ENCODE measurements at regions not wholly inside any gene's neighbourhood (a gene's known extent, or its start where the extent isn't known, plus 50 kb on each side); places are given as distances from the start of the nearest gene placed in this dataset.
"Not testable (repeated sequence)": the region's sequence is repeated elsewhere in the genome, so short reads cannot be mapped to it uniquely, and the experiment has no call there.

GRCh38 chr22:25462474-25463346, 101.8 kb upstream of the GRK3 start:
- DNase-seq: peak; percentile 51

DNA sequence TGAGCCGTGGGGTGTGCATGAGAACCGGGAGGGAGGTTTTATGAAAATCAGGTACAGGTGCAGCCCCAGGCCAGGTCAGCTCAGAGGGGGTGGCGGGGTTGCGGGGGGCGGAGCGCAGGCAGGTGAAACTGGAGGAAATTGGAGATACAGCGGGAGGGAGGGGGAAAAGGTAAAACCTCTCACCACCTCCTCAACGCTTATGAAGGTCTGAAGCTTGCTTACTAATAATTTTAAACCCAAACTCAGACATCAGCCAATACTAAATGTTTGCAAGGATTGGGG, 101.2 kb upstream of the GRK3 start:
- DNase-seq: not testable (repeated sequence)

DNA sequence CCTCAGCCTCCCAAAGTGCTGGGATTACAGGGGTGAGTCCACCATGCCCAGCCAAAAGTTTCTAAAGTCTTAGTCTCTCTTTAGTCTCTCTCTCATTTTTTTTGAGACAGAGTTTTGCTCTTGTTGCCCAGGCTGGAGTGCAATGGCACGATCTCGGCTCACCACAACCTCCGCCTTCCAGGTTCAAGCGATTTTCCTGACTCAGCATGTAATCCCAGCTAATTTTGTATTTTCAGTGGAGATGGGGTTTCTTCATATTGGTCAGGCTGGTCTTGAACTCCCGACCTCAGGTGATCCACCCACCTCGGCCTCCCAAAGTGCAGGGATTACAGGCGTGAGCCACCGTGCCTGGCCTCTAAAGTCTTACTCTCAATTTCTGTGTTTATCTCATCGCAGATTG, 100.1 kb upstream of the GRK3 start:
- DNase-seq: not testable (repeated sequence)

DNA sequence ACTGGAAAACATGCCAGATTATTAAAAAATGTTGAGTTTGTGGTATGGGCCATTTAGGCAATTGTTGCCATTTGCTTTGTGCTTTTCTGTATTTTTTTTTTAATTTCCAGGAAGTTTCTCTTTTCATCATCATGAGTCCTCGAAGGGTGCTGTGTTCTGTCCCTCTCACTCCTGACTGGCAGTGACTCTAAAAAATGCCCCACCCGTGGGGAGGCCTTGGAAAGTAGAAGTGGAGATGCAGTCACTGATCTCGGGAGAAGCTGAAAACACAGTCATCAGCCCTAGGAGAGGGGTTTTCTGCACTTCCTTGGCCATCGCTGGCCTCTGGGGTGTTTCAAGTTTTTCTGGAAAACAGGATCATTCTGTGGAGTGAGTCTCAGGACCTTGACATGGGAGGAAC, 98.5 kb upstream of the GRK3 start:
- no peak for DNase-seq

DNA sequence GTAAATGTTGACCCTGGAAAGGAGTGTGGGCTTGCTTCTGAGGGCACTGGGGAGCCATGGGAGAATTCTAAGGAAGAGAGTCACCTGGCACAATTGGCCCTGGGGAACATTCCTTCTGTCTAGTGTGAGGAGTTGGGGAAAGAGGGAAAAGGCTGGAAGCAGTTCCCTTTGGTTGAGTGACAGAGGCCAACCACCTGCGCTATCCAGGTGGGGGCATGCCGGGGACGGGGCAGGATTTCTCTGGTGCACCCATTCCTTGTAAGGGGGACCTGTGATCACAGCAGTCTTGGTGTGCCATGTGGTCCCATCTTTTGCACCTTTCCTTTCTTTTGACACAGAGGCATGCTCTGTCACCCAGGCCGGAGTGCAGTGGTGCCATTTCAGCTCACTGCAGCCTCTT, 92.1 kb upstream of the GRK3 start:
- no peak for DNase-seq

DNA sequence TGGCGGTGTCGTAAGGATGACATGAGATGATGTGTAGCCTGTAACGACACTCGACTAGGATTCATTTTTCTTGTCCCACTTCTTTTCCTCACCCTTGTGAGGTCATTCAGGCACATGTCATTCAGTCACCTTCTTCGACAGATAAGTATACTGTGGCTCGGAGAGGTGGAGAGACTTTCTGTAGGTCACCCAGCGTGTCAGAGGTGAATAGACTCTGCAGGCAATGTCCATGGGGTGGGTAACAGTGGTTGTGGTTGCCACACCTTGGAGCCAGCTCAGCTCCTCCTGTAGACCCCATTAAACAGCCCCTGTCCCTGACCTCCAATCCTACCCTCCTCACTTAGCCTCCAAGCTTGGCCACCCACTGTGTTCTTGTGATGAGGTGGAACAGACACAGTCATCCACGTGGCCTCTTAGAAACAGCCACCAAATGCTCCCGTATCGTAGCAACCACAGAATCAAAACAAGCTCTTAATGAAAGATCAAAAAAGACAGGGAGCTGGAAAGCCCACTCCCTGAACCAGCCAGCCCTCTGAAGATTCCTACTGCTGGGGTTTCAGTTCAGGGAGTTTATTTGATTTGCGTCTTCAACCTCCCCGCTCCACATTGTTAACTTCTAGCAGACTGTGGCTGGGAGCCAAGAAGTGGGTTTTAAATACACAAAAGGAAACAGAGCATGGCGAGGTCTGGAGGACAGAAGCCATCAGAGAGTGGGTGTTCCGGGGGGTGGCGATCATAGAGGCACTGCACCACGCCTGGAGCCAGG, 89.0 kb upstream of the GRK3 start:
- DNase-seq: no peak

- DNase-seq: no peak
These were observed 87.1 kb upstream of the GRK3 start for GRCh38 chr22:25477358-25477757.

DNA sequence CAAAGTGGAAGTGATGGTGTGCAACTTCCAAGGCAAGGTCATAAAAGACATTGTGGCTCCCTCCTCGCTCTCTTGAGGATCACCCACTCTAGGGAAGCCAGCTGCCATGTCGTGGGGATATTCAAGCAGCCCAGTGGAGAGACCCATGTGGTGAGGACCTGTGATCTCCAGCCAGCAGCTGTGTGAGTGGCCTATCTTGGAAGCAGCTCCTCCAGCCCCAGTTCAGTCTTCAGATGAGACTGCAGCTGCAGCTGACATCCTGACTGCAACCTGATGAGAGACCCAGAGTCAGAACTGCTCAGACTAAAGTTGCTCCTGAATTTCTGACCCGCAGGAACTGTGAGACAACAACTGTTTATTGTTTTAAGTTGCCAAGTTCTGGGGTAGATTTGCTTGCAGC, 86.4 kb upstream of the GRK3 start:
- no peak for DNase-seq

DNA sequence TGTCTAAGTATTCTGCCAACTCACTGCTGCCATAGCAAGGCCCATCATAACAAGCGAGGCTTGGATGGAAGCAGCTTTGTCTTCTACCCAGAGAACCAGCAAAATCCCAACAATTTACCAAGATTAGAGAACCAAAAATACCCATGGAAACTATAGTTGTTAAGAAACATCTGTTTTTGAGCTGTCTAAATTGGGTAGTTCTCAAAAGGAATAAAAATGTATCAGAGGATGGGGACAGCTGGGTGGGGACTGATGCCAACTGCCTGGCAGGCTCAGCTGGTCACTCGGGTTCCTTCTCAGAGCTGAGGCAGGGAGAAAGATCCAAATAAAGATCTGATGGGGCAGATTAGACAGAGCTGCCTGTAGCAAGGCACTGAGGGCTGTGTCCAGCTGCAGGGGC, 85.9 kb upstream of the GRK3 start:
- no peak for DNase-seq

DNA sequence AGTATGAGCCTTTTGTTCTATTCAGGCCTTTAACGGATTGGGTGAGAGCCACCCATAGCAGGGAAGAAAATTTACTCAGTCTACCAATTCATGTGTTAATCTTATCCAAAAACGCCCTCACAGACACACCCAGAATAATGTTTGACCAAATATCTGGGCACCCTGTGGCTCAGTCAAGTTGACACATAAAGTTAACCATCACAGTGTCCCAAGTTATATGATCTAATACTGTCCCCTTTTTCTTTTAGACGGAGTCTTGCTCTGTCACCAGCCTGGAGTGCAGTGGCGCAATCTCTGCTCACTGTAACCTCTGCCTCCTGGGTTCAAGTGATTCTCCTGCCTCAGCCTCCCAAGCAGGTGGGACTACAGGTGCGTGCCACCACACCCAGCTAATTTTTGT, 83.6 kb upstream of the GRK3 start:
- DNase-seq: not testable (repeated sequence)

DNA sequence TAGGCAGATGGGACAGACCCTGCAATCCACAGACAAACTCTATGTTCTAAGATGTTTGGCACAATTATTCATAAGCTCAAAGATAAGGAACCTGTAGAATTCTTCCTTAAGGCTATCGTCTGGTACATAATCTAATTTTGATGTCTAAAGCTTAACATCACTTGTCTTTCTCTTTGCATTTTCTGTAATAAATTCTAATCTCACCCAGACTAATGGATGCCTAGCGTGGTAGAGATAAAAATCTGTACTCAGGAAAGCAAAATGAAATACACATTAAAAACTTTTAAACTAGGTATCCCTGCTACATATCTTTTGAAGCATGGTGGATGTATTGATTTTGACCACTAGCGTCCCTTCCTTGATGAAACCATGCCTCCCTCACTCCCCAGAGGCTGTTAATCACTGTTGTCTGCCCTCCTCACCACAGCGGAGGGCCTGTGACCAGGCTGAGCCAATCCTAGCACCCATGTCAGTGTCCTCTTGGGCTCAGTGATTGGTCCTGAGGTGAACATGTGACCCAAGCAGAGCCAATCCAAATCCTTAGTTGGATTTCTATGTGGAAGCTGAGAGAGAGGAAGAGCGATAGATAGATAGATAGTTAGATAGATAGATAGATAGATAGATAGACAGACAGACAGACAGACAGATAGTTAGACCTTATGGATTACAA, 82.2 kb upstream of the GRK3 start:
- DNase-seq: no peak

- DNase-seq: no peak
These were observed 81.4 kb upstream of the GRK3 start for GRCh38 chr22:25482868-25483639.

GRCh38 chr22:25483931-25484330, 80.5 kb upstream of the GRK3 start:
- DNase-seq: no peak

DNA sequence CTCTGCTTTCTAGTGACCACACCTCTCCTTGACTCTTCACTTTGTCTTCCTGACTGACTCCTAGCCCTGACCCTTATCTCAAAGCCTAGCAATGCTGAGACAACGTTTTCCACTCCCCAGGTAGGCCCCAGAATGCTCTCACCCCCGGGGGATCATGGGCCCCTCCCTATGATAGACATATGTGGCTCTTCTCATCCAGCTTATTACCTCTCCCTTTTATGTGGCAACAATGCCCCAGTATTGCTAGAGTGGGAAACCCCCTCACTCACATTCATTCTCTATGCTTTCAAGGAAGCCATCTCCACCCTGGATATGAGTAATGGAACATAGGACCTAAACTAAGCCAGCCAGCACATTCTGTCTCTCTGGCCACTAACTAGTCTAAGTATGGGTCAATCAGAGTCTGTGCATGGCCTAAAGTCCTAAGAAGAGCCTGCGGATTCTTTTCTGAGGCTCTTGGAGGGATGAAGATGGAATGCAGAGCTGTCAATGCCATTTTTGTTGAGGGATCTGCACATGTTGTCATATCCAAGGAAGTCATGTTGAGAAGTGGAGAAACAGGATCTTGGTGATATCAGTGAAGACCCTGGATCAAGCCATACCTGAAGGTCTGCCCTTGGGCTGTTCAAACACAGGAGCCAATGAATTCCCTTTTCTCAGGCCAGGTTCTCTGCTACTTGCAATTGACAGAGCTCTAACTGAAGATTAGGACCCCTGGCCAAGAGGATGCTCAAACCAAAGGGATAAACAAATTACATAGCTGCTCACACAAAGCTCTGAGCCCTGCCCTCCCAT, 79.8 kb upstream of the GRK3 start:
- no peak for DNase-seq

GRCh38 chr22:25485626-25486545, 78.6 kb upstream of the GRK3 start:
- no peak for DNase-seq

DNA sequence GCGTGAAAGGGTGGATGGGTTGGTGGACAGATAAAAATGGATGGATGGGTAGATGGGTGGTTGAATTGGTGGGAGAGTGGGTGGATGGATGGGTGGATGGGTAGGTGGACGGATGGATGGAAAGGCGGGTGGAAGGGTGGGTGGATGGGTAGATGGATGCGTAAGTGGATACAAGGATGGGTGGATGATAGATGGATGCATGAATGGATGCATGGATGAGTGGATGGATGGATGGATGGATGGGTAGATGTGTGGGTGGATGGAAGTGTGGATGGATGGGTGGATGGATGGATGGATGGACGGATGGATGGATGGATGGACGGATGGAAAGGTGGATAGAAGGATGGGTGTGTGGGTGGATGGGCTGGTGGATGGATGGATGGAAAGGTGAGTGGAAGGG, 77.0 kb upstream of the GRK3 start:
- DNase-seq: no peak

- DNase-seq: no peak
These were observed 76.0 kb upstream of the GRK3 start for GRCh38 chr22:25488244-25489020.

GRCh38 chr22:25489947-25490346, 74.5 kb upstream of the GRK3 start:
- no peak for DNase-seq

DNA sequence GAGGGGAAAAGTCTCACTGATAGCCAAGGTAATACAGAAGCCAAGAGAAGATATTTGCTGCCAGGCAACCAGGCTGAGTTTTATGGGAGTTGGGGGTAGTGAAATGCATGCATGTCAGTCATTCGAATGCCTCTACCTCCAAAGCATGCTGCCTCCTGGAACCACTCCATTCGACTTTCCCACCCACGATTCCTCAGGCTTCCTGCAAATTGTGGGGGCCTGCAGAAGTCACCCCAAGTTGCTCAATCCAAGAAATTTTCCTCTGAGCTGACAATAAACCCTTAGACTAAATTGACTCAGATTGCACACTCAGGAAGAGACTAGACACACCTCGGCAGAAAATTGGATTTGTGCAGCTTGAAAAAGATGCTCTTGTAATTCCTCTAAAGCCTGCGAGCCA, 73.6 kb upstream of the GRK3 start:
- no peak for DNase-seq

GRCh38 chr22:25492162-25492561, 72.3 kb upstream of the GRK3 start:
- no peak for DNase-seq

All from NCI-H2171 (cell line).